D721Med (cell line): ENCODE measurements at regions not wholly inside any gene's neighbourhood (a gene's known extent, or its start where the extent isn't known, plus 50 kb on each side); places are given as distances from the start of the nearest gene placed in this dataset.

Experiments used
- DNase-seq: peaks from one replicate; pipeline ENCODE4 v3.0.0; 2011; ENCODE audit warnings: low spot score; ENCODE audit not compliant: insufficient read length
- FAIRE-seq: peaks from 2 replicates; lab custom pipeline; 2011; peaks lifted over from hg19 to GRCh38; lab: Jason Lieb, UNC
- TF ChIP-seq, protein P1 (sequence below): IDR thresholded peaks from 2 replicates; pipeline ENCODE4 v1.5.1; 2012; ENCODE audit warnings: mild to moderate bottlenecking, control low read depth; ENCODE audit not compliant: insufficient read depth; ENCODE audit errors: missing control alignments

DNA sequence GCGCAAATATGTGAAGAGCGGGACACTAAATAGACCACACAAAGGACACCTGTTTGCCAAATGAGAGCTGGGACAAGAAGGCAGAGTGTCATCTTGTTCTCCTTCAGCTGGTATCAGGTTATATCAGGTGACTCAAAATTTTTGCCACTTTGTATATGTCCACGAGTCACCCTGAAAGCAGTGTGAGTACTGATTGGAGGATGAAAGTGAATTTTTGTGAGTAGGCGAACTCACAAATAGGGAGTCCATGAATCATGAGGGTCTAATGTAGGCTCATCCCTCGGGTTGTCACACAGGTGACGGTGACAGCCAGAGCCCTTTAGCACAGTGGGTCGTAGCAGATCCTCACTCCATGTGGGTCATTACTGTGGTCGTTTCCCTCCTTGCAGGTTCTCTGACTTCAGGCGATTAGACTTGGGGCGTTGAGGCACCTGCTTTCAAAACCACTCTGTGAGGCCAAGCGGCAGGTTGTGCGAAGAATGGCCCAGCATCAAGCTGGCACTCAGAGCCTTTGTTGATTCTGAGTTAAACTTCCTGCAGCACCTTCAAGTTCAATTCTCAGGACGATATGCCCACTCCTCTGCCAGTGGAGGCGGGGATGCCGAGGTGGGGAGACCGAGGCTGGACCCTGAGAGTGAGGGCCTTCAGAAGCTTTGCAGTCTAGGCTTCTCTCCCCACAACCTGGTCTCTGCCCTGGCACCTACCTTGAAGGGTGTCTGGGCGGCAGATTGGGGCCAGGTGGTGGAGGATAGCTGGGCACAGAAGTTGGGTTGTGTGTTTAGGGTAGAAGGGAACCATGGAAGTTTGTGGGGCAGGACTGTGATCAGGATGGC, 173.8 kb downstream of the SMAD6 start:
- TF ChIP-seq, protein P1, sequence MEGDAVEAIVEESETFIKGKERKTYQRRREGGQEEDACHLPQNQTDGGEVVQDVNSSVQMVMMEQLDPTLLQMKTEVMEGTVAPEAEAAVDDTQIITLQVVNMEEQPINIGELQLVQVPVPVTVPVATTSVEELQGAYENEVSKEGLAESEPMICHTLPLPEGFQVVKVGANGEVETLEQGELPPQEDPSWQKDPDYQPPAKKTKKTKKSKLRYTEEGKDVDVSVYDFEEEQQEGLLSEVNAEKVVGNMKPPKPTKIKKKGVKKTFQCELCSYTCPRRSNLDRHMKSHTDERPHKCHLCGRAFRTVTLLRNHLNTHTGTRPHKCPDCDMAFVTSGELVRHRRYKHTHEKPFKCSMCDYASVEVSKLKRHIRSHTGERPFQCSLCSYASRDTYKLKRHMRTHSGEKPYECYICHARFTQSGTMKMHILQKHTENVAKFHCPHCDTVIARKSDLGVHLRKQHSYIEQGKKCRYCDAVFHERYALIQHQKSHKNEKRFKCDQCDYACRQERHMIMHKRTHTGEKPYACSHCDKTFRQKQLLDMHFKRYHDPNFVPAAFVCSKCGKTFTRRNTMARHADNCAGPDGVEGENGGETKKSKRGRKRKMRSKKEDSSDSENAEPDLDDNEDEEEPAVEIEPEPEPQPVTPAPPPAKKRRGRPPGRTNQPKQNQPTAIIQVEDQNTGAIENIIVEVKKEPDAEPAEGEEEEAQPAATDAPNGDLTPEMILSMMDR = no peak
- DNase-seq (no peak), FAIRE-seq (no peak)

- TF ChIP-seq, protein P1 = no peak
- FAIRE-seq (no peak), DNase-seq (no peak)
Observed at GRCh38 chr15:66876421-66876730, 174.3 kb downstream of the SMAD6 start.

DNA sequence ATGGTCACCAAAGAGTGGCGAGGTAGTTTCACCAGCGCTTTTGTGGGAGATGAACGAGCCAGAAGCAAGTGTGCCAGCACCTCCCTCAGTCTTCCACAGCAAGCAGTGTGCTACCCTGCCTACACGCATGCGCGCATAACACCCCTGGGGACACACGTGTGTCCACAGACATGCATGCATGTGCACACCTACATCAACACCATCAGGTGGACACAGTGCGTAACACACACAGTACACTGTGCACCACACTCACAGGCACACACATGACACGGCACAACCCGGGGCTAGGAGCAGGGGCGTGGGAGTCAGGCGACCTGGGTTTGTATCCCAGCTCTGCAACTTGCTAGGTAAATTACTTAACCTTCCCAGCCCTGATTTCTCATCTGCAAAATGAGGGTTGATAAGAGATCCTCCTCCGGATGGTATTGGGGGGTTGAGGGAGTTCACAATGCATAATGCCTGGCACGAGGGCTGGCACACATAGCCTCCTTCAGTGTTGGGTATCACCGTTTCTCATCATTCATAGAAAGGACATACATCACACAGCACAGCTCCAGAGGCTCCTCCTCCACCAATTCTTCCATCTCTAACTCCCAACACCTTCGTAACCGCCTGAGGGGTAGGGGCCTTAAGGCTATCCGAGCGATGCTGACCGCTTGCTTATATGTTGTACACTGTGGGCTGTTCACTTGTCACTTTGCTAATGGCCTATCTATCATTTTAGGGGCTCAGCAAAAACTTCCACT, 174.9 kb downstream of the SMAD6 start:
- no peak for DNase-seq
- TF ChIP-seq, protein P1 = no peak

GRCh38 chr15:66877477-66878271, 175.6 kb downstream of the SMAD6 start:
- DNase-seq (no peak), FAIRE-seq (no peak)
- TF ChIP-seq, protein P1 = no peak

More for the DNA sequence above, 174.9 kb downstream of the SMAD6 start:
- FAIRE-seq = no peak

DNA sequence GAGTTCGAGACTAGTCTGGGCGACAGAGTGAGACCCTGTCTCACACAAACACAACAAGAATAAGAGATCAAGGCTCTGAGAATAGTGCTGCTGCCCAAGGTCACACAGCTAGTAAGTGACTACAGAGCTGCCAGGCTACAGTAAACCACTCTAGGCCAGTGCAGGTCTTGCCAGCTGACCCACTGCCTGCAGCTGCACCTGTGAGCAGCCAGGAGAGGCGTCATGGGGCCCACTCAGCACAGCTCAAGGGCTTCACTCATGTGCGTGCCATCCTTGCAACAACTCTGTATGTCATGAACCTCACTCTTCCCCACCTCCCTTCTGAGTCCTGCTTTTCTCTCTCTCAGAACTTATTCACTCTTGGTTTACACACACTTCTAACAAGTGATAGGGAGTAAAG, 176.7 kb downstream of the SMAD6 start:
- DNase-seq (no peak), FAIRE-seq (no peak)
- TF ChIP-seq, protein P1 = no peak

- FAIRE-seq = no peak
- DNase-seq = no peak
- TF ChIP-seq, protein P1 = no peak
Observed at GRCh38 chr15:66879531-66880368, 177.7 kb downstream of the SMAD6 start.
